SK-N-SH (cell line): ENCODE measurements at regions not wholly inside any gene's neighbourhood (a gene's known extent, or its start where the extent isn't known, plus 50 kb on each side); places are given as distances from the start of the nearest gene placed in this dataset.

Source experiments
- CTCF ChIA-PET: fragments of 300-600, 350-600 bp; formaldehyde crosslinking; extraction: SDS; loops from one replicate; lab custom pipeline; 2021; lab: Yijun Ruan, JAX
- POLR2A ChIA-PET: fragments of 350-600 bp; sonication (Branson Sonifier 250); formaldehyde crosslinking; extraction: SDS; loops from one replicate; lab custom pipeline; 2020; ENCODE audit warnings: antibody characterized with exemption, inconsistent platforms; lab: Yijun Ruan, JAX
- DNase-seq: peaks from one replicate; pipeline ENCODE4 v3.0.0; 2012
- H2AFZ ChIP-seq: fragments of 200-600 bp; sonication (generic); 2 replicates; pipeline ENCODE4 v1.8.1; 2016; ENCODE audit warnings: antibody characterized with exemption, mild to moderate bottlenecking, low read depth
- H3F3A ChIP-seq: fragments of 200-600 bp; sonication (generic); replicated peaks from 2 replicates; pipeline ENCODE3; 2016; ENCODE audit warnings: antibody characterized with exemption, mild to moderate bottlenecking; ENCODE audit not compliant: insufficient read depth
- H3K27ac ChIP-seq, 2 experiments: fragments of 200-500 bp in 1 of 2; fragments of 200-600 bp in 1 of 2; sonication (Bioruptor generic) in 1 of 2; sonication (generic), shearing (Covaris generic) in 1 of 2; 2 replicates each; pipeline versions ENCODE4 v1.5.1 to v1.6.1; 2014 to 2016; ENCODE audit warnings: low read depth in 2 of 2, inconsistent platforms in 1 of 2, low read length in 1 of 2, mild to moderate bottlenecking in 1 of 2, mixed read lengths in 1 of 2
- H3K27me3 ChIP-seq: fragments of 200-600 bp; sonication (generic), shearing (Covaris generic); 2 replicates; pipeline ENCODE4 v1.6.1; 2016; ENCODE audit warnings: mixed run types; ENCODE audit not compliant: insufficient read depth
- H3K36me3 ChIP-seq, 2 experiments: fragments of 200-500 bp in 1 of 2; fragments of 200-600 bp in 1 of 2; sonication (Bioruptor generic) in 1 of 2; sonication (generic) in 1 of 2; replicated peaks in 1 of 2; 2 replicates each; pipeline versions ENCODE3 to v1.5.1; 2014 to 2016; ENCODE audit warnings: low read length in 1 of 2, mild to moderate bottlenecking in 1 of 2; ENCODE audit not compliant: insufficient read depth in 2 of 2, control insufficient read depth in 1 of 2
- H3K4me1 ChIP-seq, 2 experiments: fragments of 200-500 bp in 1 of 2; fragments of 200-600 bp in 1 of 2; sonication (Bioruptor generic) in 1 of 2; sonication (generic), shearing (Covaris generic) in 1 of 2; 2 replicates each; pipeline versions ENCODE4 v1.5.1 to v1.6.1; 2014 to 2016; ENCODE audit warnings: low read depth in 1 of 2, low read length in 1 of 2, mixed run types in 1 of 2; ENCODE audit not compliant: insufficient read depth in 2 of 2, control insufficient read depth in 1 of 2
- H3K4me2 ChIP-seq: fragments of 200-600 bp; sonication (generic), shearing (Covaris generic); 2 replicates; pipeline ENCODE4 v1.6.1; 2017; ENCODE audit warnings: mixed run types
- H3K4me3 ChIP-seq, 2 experiments: fragments of 200-500 bp in 1 of 2; fragments of 200-600 bp in 1 of 2; sonication (Bioruptor generic) in 1 of 2; sonication (generic), shearing (Covaris generic) in 1 of 2; 2 replicates each; pipeline versions ENCODE4 v1.5.1 to v1.8.1; 2014 to 2016; ENCODE audit warnings: low read depth in 2 of 2, inconsistent platforms in 1 of 2, low read length in 1 of 2, mild to moderate bottlenecking in 1 of 2, mixed read lengths in 1 of 2, moderate library complexity in 1 of 2
- H3K79me2 ChIP-seq: fragments of 200-600 bp; sonication (generic); 2 replicates; pipeline ENCODE4 v1.8.1; 2017; ENCODE audit warnings: mild to moderate bottlenecking; ENCODE audit not compliant: insufficient read depth
- H3K9ac ChIP-seq: fragments of 200-600 bp; sonication (generic); 2 replicates; pipeline ENCODE4 v1.6.1; 2017; ENCODE audit warnings: mixed run types
- H3K9me2 ChIP-seq: fragments of 200-600 bp; sonication (generic); 2 replicates; pipeline ENCODE4 v1.6.1; 2017; ENCODE audit warnings: mixed run types
- H3K9me3 ChIP-seq: fragments of 200-600 bp; sonication (generic); 2 replicates; pipeline ENCODE4 v1.6.1; 2017; ENCODE audit warnings: mixed run types, mild to moderate bottlenecking, moderate library complexity
- H4K20me1 ChIP-seq: fragments of 200-600 bp; sonication (generic); 2 replicates; pipeline ENCODE4 v1.6.1; 2017; ENCODE audit warnings: mild to moderate bottlenecking, mixed run types; ENCODE audit not compliant: insufficient read depth
- ELF1 ChIP-seq: IDR thresholded peaks from 2 replicates; pipeline ENCODE4 v1.4.0; 2012
- IRF3 ChIP-seq: fragments of 150-350 bp; IDR thresholded peaks from 2 replicates; pipeline ENCODE4 v1.6.1; 2016; ENCODE audit warnings: mild to moderate bottlenecking, low read depth, low read length
- MAX ChIP-seq: IDR thresholded peaks from 2 replicates; pipeline ENCODE4 v1.4.0; 2012; ENCODE audit warnings: low read depth
- MXI1 ChIP-seq: IDR thresholded peaks from 2 replicates; pipeline ENCODE4 v1.6.1; 2012; ENCODE audit warnings: mild to moderate bottlenecking, low read depth, low read length, improper control_type of control experiment
- NRF1 ChIP-seq: IDR thresholded peaks from 2 replicates; pipeline ENCODE4 v1.6.1; 2012; ENCODE audit warnings: low read depth, mild to moderate bottlenecking, low read length
- RXRA ChIP-seq: IDR thresholded peaks from 2 replicates; pipeline ENCODE4 v1.4.0; 2012; ENCODE audit warnings: low read depth, mild to moderate bottlenecking, borderline replicate concordance
- SIN3A ChIP-seq: IDR thresholded peaks from 2 replicates; pipeline ENCODE4 v1.6.1; 2012; ENCODE audit warnings: low read depth, mild to moderate bottlenecking, low read length, moderate library complexity, borderline replicate concordance
- TCF12 ChIP-seq: IDR thresholded peaks from 2 replicates; pipeline ENCODE4 v1.4.0; 2012
- TEAD4 ChIP-seq: IDR thresholded peaks from 2 replicates; pipeline ENCODE4 v1.4.0; 2012; ENCODE audit warnings: mild to moderate bottlenecking, borderline replicate concordance; ENCODE audit not compliant: insufficient read depth
- USF1 ChIP-seq: IDR thresholded peaks from 2 replicates; pipeline ENCODE4 v1.4.0; 2012; ENCODE audit warnings: low read depth, borderline replicate concordance
- USF2 ChIP-seq: fragments of 150-350 bp; IDR thresholded peaks from 2 replicates; pipeline ENCODE4 v1.6.1; 2017; ENCODE audit warnings: antibody characterized with exemption, low read length, low read depth, borderline replicate concordance
- YY1 ChIP-seq: IDR thresholded peaks from 2 replicates; pipeline ENCODE4 v1.4.0; 2012; ENCODE audit warnings: low read depth, mild to moderate bottlenecking
- WGBS: methylation state at CpG from one replicate; pipeline ENCODE4 v1.1.6; 2017; ENCODE audit warnings: low lambda C conversion rate; 5-methylcytosine and 5-hydroxymethylcytosine counted together

GRCh38 chr16:48011878-48012658 lies 143.7 kb downstream of the ABCC12 start:
- no peaks in the 10 kb centered on the region for H3K79me2 ChIP-seq
- H2AFZ ChIP-seq = no peak overlapping the region
- ChIA-PET POLR2A (no interaction called here), CTCF (interaction anchor here (0.8 to 1.1 kb wide), 3 partner anchors 8 to 25 kb away, joined by 3 to 4 read pairs (median 3); no protein-coding TSS in a partner anchor)
- no peak overlapping the region for H3K9ac ChIP-seq
- no peaks in the 10 kb centered on the region for H3K9me3 ChIP-seq
- no peaks in the 10 kb centered on the region for H3K36me3 ChIP-seq
- no peaks in the 10 kb centered on the region for H3K9me2 ChIP-seq
- no peaks in the 10 kb centered on the region for H3F3A ChIP-seq
- H3K27me3 ChIP-seq = no peaks in the 10 kb centered on the region
- 44% methylated on average over 9 of the region's 9 CpGs for WGBS
- H3K4me3 ChIP-seq = no peak overlapping the region
- H3K4me1 ChIP-seq = no peaks in the 10 kb centered on the region
- TF ChIP-seq NRF1 (no peak), RXRA (no peak), TEAD4 (no peak)
- no peak for DNase-seq
- H4K20me1 ChIP-seq = no peaks in the 10 kb centered on the region
- H3K27ac ChIP-seq = no peak overlapping the region
- H3K4me2 ChIP-seq = no peak overlapping the region

- H2AFZ ChIP-seq = no peak overlapping the region
- TF ChIP-seq IRF3 (no peak), MAX (no peak), YY1 (no peak), USF1 (no peak), USF2 (no peak), ELF1 (no peak), SIN3A (no peak), NRF1 (no peak), MXI1 (no peak), TCF12 (no peak), RXRA (no peak)
- TF ChIP-seq, all 33 proteins: peak for 0
- Histone ChIP-seq H3K27ac (no peak overlapping the region), H3K9me2 (no peaks in the 10 kb centered on the region), H4K20me1 (no peaks in the 10 kb centered on the region), H3K36me3 (no peaks in the 10 kb centered on the region), H3K9me3 (no peaks in the 10 kb centered on the region), H3K27me3 (no peaks in the 10 kb centered on the region), H3K4me1 (no peaks in the 10 kb centered on the region), H3K9ac (no peak overlapping the region), H3K79me2 (no peaks in the 10 kb centered on the region), H3K4me2 (no peak overlapping the region), H3K4me3 (no peak overlapping the region), H3F3A (no peaks in the 10 kb centered on the region)
- no peak for DNase-seq
- WGBS = 21% methylated on average over 3 of the region's 3 CpGs
- POLR2A ChIA-PET = no interaction called here
- CTCF ChIA-PET = no interaction called here
Observed at GRCh38 chr16:48011466-48011865, 144.3 kb downstream of the ABCC12 start.
